ENCODE measurements at regions not wholly inside any gene's neighbourhood (a gene's known extent, or its start where the extent isn't known, plus 50 kb on each side); places are given as distances from the start of the nearest gene placed in this dataset.

- TF ChIP-seq CTCF (IDR thresholded peaks at IDR 0.05; ENCODE audit: low read depth, low read length, missing control alignments): no peak
- in situ Hi-C loops (cut with HindIII; ENCODE audit: low pct_ligation_motif_present, low sequenced_read_pairs): no loop called here
Observed at GRCh38 chr7:156279635-156280034, 360.9 kb upstream of the RNF32 start.

GRCh38 chr7:156275292-156275691 is 365.3 kb upstream of the RNF32 start:
- no peak for TF ChIP-seq CTCF (IDR thresholded peaks at IDR 0.05; ENCODE audit: low read depth, low read length, missing control alignments)
- in situ Hi-C loops (cut with HindIII; ENCODE audit: low pct_ligation_motif_present, low sequenced_read_pairs): no loop called here
- no peaks in the 10 kb centered on the region for H3K27me3 ChIP-seq (replicated peaks)
- H3K27ac ChIP-seq: no peak overlapping the region
- no peaks in the 10 kb centered on the region for H3K36me3 ChIP-seq (replicated peaks)
- no peak for DNase-seq
- H3K4me3 ChIP-seq (ENCODE audit: low read depth, low read length): no peak overlapping the region

More at GRCh38 chr7:156279635-156280034, 360.9 kb upstream of the RNF32 start:
- Histone ChIP-seq H3K27ac (no peak overlapping the region), H3K4me3 (ENCODE audit: low read depth, low read length) (no peak overlapping the region), H3K36me3 (replicated peaks) (no peaks in the 10 kb centered on the region), H3K27me3 (replicated peaks) (no peaks in the 10 kb centered on the region)
- no peak for DNase-seq

GRCh38 chr7:156274557-156274956 is 366.0 kb upstream of the RNF32 start:
- H3K27ac ChIP-seq: no peak overlapping the region
- in situ Hi-C loops (cut with HindIII; ENCODE audit: low pct_ligation_motif_present, low sequenced_read_pairs): no loop called here
- no peaks in the 10 kb centered on the region for H3K27me3 ChIP-seq (replicated peaks)
- no peaks in the 10 kb centered on the region for H3K36me3 ChIP-seq (replicated peaks)
- DNase-seq: no peak
- no peak overlapping the region for H3K4me3 ChIP-seq (ENCODE audit: low read depth, low read length)
- no peak for TF ChIP-seq CTCF (IDR thresholded peaks at IDR 0.05; ENCODE audit: low read depth, low read length, missing control alignments)

GRCh38 chr7:156261581-156261980 is 379.0 kb upstream of the RNF32 start:
- in situ Hi-C loops (cut with HindIII; ENCODE audit: low pct_ligation_motif_present, low sequenced_read_pairs): no loop called here
- DNase-seq: no peak
- no peak for TF ChIP-seq CTCF (IDR thresholded peaks at IDR 0.05; ENCODE audit: low read depth, low read length, missing control alignments)
- H3K27ac ChIP-seq: no peak overlapping the region
- no peaks in the 10 kb centered on the region for H3K36me3 ChIP-seq (replicated peaks)
- no peaks in the 10 kb centered on the region for H3K27me3 ChIP-seq (replicated peaks)
- H3K4me3 ChIP-seq (ENCODE audit: low read depth, low read length): no peak overlapping the region

- no peak for DNase-seq
- Histone ChIP-seq H3K27me3 (replicated peaks) (no peaks in the 10 kb centered on the region), H3K27ac (no peak overlapping the region), H3K4me3 (ENCODE audit: low read depth, low read length) (no peak overlapping the region), H3K36me3 (replicated peaks) (no peaks in the 10 kb centered on the region)
- in situ Hi-C loops (cut with HindIII; ENCODE audit: low pct_ligation_motif_present, low sequenced_read_pairs): no loop called here
- no peak for TF ChIP-seq CTCF (IDR thresholded peaks at IDR 0.05; ENCODE audit: low read depth, low read length, missing control alignments)
Observed at GRCh38 chr7:156257904-156258303, 382.7 kb upstream of the RNF32 start.

GRCh38 chr7:156255635-156256034 is 384.9 kb upstream of the RNF32 start:
- no peak for TF ChIP-seq CTCF (IDR thresholded peaks at IDR 0.05; ENCODE audit: low read depth, low read length, missing control alignments)
- in situ Hi-C loops (cut with HindIII; ENCODE audit: low pct_ligation_motif_present, low sequenced_read_pairs): no loop called here
- no peak overlapping the region for H3K4me3 ChIP-seq (ENCODE audit: low read depth, low read length)
- no peaks in the 10 kb centered on the region for H3K27me3 ChIP-seq (replicated peaks)
- no peak overlapping the region for H3K27ac ChIP-seq
- H3K36me3 ChIP-seq (replicated peaks): no peaks in the 10 kb centered on the region
- no peak for DNase-seq

Data from brain microvascular endothelial cell (primary cell).